ENCODE measurements at regions not wholly inside any gene's neighbourhood (a gene's known extent, or its start where the extent isn't known, plus 50 kb on each side); places are given as distances from the start of the nearest gene placed in this dataset.

- intact Hi-C loops (cut with micrococcal nuclease), result no loop called here
- FAIRE-seq, result no peak
Observed at GRCh38 chr10:8618834-8619233, 564.3 kb downstream of the GATA3 start.

More at GRCh38 chr10:8618834-8619233, 564.3 kb downstream of the GATA3 start:
- Histone ChIP-seq H4K20me1 (replicated peaks; ENCODE audit: control insufficient read depth, extremely low read depth, insufficient read depth, low read length) (no peaks in the 10 kb centered on the region), H3K27me3 (ENCODE audit: control insufficient read depth in 2 of 2, insufficient read depth in 2 of 2, low read length in 2 of 2) (no peaks in the 10 kb centered on the region), H3K27ac (ENCODE audit: insufficient read depth, low read depth, low read length) (no peak overlapping the region), H3K4me1 (ENCODE audit: control insufficient read depth, extremely low read depth, insufficient read depth, low read length) (no peaks in the 10 kb centered on the region), H3K4me2 (ENCODE audit: insufficient read depth, low read length) (no peak overlapping the region), H2AFZ (ENCODE audit: low read depth, low read length) (no peak overlapping the region), H3K9me3 (replicated peaks; ENCODE audit: control insufficient read depth, insufficient read depth, low read length) (no peaks in the 10 kb centered on the region), H3K9ac (replicated peaks; ENCODE audit: extremely low read depth, insufficient read depth, low read length) (no peak overlapping the region), H3K4me3 (replicated peaks in 1 of 3; ENCODE audit: insufficient read depth in 1 of 3, low read depth in 1 of 3, low read length in 3 of 3) (no peak overlapping the region), H3K9me1 (replicated peaks; ENCODE audit: control insufficient read depth, extremely low read depth, insufficient read depth, low read length) (no peaks in the 10 kb centered on the region), H3K79me2 (ENCODE audit: control insufficient read depth, insufficient read depth, low read length) (no peaks in the 10 kb centered on the region), H3K36me3 (ENCODE audit: control insufficient read depth in 2 of 2, extremely low read depth in 1 of 2, insufficient read depth in 2 of 2, low read length in 2 of 2) (no peaks in the 10 kb centered on the region)
- TF ChIP-seq POLR2AphosphoS5 (IDR thresholded peaks at IDR 0.05; ENCODE audit: insufficient read depth, low read depth, low read length) (no peak), MYC (IDR thresholded peaks at IDR 0.05; ENCODE audit: low read depth, low read length) (no peak), POLR2A (IDR thresholded peaks at IDR 0.05; ENCODE audit: low read depth, low read length) (no peak), MAX (IDR thresholded peaks at IDR 0.05; ENCODE audit: insufficient read depth, insufficient read length) (no peak), EZH2 (IDR thresholded peaks at IDR 0.05; ENCODE audit: borderline replicate concordance, low read depth, low read length, severe bottlenecking) (no peak), FOS (IDR thresholded peaks at IDR 0.05; ENCODE audit: borderline replicate concordance, insufficient read depth, low read length) (no peak), JUN (IDR thresholded peaks at IDR 0.05; ENCODE audit: borderline replicate concordance, insufficient read depth, insufficient read length, low read depth) (no peak), CTCF (IDR thresholded peaks at IDR 0.05; ENCODE audit: extremely low read depth in 1 of 2, insufficient read depth in 1 of 2, low read depth in 1 of 2, low read length in 2 of 2) (no peak), GATA2 (IDR thresholded peaks at IDR 0.05; ENCODE audit: insufficient read depth, insufficient read length, low read depth, low read length) (no peak)
- no peak for DNase-seq (ENCODE audit: low read depth, low spot score)
- POLR2A ChIA-PET, result no interaction called here
- BruUV-seq (replicated peaks), result no TSS peak
- dilution Hi-C loops (cut with MboI; ENCODE audit: extremely low pct_ligation_motif_present, low sequenced_read_pairs), result no loop called here
- CTCF ChIA-PET, result no interaction called here

Data from endothelial cell of umbilical vein (primary cell).